ENCODE measurements at regions not wholly inside any gene's neighbourhood (a gene's known extent, or its start where the extent isn't known, plus 50 kb on each side); places are given as distances from the start of the nearest gene placed in this dataset.

DNA sequence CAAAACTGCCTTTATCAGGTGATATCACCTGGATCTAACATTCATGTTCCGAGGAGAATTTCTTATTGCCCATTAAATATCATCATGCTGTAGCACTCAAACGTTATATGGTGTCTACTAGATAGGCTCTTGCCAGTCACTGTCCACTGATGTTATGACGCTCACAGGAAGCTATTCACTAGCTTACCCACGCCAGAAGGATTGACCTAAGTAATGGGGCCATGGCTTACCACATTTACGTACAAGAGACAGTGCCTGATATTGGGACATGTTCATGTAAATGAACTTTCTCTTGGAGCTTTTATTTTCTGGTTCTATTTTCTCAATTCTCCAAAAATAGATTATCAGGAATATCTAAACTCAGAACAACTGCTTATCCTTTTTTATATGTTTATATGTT, 91.7 kb upstream of the NAALADL2 start:
- TF ChIP-seq, protein P1, sequence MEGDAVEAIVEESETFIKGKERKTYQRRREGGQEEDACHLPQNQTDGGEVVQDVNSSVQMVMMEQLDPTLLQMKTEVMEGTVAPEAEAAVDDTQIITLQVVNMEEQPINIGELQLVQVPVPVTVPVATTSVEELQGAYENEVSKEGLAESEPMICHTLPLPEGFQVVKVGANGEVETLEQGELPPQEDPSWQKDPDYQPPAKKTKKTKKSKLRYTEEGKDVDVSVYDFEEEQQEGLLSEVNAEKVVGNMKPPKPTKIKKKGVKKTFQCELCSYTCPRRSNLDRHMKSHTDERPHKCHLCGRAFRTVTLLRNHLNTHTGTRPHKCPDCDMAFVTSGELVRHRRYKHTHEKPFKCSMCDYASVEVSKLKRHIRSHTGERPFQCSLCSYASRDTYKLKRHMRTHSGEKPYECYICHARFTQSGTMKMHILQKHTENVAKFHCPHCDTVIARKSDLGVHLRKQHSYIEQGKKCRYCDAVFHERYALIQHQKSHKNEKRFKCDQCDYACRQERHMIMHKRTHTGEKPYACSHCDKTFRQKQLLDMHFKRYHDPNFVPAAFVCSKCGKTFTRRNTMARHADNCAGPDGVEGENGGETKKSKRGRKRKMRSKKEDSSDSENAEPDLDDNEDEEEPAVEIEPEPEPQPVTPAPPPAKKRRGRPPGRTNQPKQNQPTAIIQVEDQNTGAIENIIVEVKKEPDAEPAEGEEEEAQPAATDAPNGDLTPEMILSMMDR (conservative IDR thresholded peaks at IDR 0.05; ENCODE audit: low read length), result no peak
- TF ChIP-seq EZH2phosphoT487 (IDR thresholded peaks at IDR 0.05; ENCODE audit: borderline replicate concordance), result no peak

Data from Loucy (cell line).